GM18498 (cell line): ENCODE measurements at regions not wholly inside any gene's neighbourhood (a gene's known extent, or its start where the extent isn't known, plus 50 kb on each side); places are given as distances from the start of the nearest gene placed in this dataset.
"Not testable (repeated sequence)": the region's sequence is repeated elsewhere in the genome, so short reads cannot be mapped to it uniquely, and the experiment has no call there.

Experiments
- ATAC-seq: cut with Tn5 transposase; IDR thresholded peaks from one replicate; pipeline ENCODE4 v1.9.1; 2021; ENCODE audit warnings: mild to moderate bottlenecking, moderate library complexity; ENCODE audit not compliant: unreplicated experiment

GRCh38 chr5:21484498-21484889 lies 1368.7 kb downstream of the CDH12 start:
- ATAC-seq, result not testable (repeated sequence)

GRCh38 chr5:21483790-21484497 lies 1369.2 kb downstream of the CDH12 start:
- not testable (repeated sequence) for ATAC-seq

- not testable (repeated sequence) for ATAC-seq
Observed at GRCh38 chr5:21482983-21483650, 1370.0 kb downstream of the CDH12 start.

DNA sequence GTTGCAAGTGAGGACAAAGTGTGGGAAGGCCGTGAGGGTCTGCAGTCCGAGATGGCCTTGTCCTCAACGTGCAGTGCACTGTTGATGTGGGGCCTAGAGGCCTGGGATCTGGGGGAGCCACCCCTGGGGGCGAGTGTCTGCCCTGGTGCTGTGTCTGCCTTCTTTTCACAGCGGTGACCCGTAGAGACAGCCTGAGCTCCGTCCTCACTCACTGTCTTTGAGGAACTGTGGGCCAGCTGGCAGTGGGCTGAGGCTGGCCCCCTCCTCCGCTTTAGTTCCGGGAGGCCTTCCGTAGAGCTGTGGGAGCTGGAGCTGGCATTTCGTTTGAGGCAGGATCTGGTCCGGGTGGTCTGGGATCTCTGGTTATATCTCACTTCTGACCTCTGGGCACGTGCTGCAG lies 1370.6 kb downstream of the CDH12 start:
- not testable (repeated sequence) for ATAC-seq

DNA sequence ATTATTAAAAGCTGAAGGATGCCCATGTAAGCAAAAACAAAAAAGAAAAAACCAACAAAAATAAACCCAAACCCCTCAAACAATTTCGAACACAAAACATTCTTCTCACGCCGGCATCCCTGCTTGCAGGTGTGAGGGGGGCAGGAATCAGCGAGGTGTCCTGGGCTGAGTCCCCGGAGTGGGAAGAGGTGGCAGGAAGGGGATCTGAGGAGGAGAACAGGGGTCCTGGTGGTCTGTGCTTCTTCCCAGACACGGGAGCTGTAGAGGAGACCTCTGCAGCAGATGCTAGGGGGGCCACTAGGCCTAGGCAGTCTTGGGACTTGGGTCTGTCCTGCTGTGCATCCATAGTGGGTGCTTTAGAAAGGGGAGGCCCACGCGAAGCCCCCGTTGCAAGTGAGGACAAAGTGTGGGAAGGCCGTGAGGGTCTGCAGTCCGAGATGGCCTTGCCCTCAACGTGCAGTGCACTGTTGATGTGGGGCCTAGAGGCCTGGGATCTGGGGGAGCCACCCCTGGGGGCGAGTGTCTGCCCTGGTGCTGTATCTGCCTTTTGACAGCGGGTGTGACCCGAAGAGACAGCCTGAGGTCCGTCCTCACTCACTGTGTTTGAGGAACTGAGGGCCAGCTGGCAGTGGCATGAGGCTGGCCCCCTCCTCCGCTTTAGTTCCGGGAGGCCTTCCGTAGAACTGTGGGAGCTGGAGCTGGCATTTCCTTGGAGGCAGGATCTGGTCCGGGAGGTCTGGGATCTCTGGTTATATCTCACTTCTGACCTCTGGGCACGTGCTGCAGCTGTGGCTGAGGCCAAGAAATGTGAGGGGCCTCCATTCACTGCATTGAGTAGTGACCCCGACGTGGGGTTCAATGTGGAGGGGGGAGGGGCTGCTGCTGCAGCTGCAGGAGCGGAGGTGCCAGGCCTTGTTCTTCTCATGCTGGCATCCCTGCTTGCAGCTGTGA lies 1371.5 kb downstream of the CDH12 start:
- ATAC-seq, result not testable (repeated sequence)

- not testable (repeated sequence) for ATAC-seq
Observed at GRCh38 chr5:21480054-21480453, 1373.1 kb downstream of the CDH12 start.

GRCh38 chr5:21473981-21474380 lies 1379.2 kb downstream of the CDH12 start:
- ATAC-seq, result not testable (repeated sequence)

- ATAC-seq, result not testable (repeated sequence)
Observed at GRCh38 chr5:21473436-21473835, 1379.7 kb downstream of the CDH12 start.

- ATAC-seq, result not testable (repeated sequence)
Observed at GRCh38 chr5:21471691-21472090, 1381.5 kb downstream of the CDH12 start.

DNA sequence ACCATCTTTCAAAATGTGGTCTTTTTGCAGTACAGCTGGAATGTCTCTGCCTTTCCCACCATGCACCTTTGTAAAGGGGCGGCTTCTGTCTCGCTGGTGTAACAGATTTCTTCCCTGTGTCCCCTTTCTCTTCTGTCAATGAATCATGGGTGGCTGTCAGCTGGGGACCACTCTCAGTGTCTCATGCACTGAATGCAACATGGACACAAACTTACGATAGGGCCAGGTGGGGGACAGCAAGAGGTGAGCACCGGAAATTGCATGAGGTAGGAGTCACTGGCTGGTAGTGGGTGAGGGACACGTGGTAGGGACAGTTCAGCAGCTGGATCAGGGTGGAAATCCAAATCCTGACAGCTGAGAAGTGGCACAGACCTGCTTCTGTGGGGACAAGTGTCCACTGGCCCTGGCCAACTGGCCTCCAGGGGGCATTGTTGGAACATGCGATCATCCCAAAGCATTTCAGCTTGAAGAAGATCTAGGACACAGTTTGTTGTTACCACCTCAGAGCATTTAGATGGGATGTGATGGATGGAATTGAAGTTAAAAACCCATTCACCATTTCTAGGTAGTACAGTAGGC lies 1383.5 kb downstream of the CDH12 start:
- not testable (repeated sequence) for ATAC-seq

DNA sequence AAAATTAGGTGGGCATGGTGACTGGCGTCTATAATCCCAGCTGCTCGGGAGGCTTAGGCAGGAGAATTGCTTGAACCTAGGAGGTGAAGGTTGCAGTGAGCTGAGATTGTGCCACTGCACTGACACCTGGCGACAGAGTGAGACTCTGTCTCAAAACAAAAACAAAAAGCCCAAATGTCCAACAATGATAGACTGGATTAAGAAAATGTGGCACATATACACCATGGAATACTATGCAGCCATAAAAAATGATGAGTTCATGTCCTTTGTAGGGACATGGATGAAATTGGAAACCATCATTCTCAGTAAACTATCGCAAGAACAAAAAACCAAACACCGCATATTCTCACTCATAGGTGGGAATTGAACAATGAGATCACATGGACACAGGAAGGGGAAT lies 1385.6 kb downstream of the CDH12 start:
- not testable (repeated sequence) for ATAC-seq

- ATAC-seq, result not testable (repeated sequence)
Observed at GRCh38 chr5:21459744-21460073, 1393.4 kb downstream of the CDH12 start.

GRCh38 chr5:21452449-21452848 lies 1400.7 kb downstream of the CDH12 start:
- ATAC-seq, result no peak

DNA sequence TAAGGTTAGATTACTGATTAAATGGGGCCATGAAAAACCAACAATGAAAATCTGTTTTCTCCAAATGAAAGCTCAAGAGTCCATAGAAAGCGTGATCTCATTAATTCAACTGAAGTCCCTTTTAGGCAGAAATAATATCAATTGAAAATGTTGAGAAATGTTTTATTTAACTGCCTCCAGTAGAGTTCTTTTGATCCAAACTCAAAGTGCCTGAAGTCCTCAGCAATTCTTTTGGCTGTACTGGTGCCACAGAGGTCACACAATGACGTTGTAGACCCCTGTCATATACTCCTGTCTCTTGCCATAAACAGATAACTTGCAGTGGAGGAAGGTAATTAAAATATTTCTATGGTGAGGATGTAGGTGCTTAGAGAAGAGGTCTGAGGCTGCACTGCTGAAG lies 1420.5 kb downstream of the CDH12 start:
- ATAC-seq, result no peak

DNA sequence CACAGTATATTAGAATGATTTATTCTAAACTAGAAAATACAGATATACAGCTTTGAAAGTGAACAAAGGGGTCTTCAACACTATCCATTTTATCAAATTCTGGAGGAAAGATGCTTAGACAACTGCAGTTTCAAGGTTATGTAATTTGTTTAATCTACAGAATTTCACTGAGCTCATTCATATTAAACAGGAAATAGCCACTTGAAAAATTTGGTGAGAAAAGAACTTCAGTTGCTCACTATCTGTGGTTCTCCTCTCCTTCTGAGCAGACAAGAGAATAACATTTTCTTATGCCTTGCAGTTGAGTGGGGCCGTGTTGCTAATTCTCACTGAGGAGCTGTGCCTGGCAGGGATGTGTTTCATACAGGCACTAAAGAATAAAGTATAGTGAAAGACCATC lies 1428.2 kb downstream of the CDH12 start:
- no peak for ATAC-seq

GRCh38 chr5:21419383-21419782 lies 1431.4 kb upstream of the CDH18 start:
- ATAC-seq, result no peak

DNA sequence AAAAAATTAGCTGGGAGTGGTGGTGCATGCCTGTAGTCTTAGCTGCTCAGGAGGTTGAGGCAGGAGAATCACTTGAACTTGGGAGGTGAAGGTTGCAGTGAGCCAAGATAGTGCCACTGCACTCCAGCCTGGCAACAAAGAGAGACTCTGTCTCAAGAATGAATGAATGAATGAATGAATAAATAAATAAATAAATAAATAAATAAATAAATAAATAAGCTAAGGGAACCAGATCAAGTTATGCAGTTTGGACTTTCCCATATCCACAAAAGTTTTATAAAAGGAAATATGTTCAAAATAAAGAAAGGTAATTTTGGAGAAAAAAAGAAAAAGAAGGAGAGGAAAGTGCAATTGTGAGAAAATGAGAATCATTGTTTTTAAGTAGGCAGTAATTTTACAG lies 1414.1 kb upstream of the CDH18 start:
- ATAC-seq, result not testable (repeated sequence)

DNA sequence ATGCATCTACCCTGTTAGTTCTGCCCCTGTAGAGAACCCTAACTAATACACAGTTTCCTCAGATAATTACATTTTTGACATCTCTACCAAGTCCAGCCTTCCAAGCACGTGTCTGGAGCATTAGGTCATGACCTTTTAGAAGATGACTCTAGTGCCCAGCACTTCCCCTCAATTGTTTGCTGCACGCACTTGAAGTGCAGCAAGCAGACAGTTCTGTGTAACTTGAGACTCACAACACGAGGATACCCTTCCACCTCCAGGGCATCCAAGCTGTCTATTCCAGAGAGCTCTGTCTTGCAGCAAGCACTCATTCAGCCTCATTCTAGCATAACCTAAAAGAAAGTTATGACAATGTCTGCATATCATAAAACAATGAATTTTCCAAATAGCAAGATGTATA lies 1410.5 kb upstream of the CDH18 start:
- no peak for ATAC-seq

- ATAC-seq, result peak; percentile 86
Observed at GRCh38 chr5:21397693-21398092, 1409.7 kb upstream of the CDH18 start.

DNA sequence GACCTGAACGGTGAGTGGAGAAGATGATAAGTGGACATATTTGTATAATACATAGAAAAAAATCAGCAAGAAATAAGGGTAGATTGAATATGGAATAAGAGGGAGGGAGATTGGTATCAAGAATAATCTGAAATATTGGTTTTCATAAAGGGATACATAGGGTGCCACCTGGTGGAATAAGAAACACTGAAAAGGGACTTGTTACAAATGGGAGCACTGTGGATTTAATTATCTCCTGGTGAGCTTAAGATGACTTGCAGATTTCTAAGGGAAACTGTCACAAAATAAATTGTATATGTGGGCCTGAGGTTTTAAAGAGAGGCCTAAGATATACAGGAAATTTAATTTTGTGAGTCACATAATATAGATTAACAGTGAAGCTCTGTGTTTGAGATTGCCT lies 1403.5 kb upstream of the CDH18 start:
- ATAC-seq, result no peak

- not testable (repeated sequence) for ATAC-seq
Observed at GRCh38 chr5:21360754-21361153, 1372.8 kb upstream of the CDH18 start.
